GM23248 (cell line): ENCODE measurements at regions not wholly inside any gene's neighbourhood (a gene's known extent, or its start where the extent isn't known, plus 50 kb on each side); places are given as distances from the start of the nearest gene placed in this dataset.

ENCODE experiments used
- DNase-seq: peaks from one replicate; pipeline ENCODE4 v3.0.0-alpha.2; 2015
- H2AFZ ChIP-seq: fragments of 200-600 bp; sonication (generic); 2 replicates; pipeline ENCODE4 v1.6.1; 2016; ENCODE audit warnings: antibody characterized with exemption
- H3F3A ChIP-seq: fragments of 200-600 bp; sonication (generic); 2 replicates; pipeline ENCODE4 v1.6.1; 2016; ENCODE audit warnings: mild to moderate bottlenecking, antibody characterized with exemption, mixed run types; ENCODE audit not compliant: insufficient read depth
- H3K27ac ChIP-seq: fragments of 200-600 bp; sonication (generic); 2 replicates; pipeline ENCODE4 v1.5.1; 2016; ENCODE audit warnings: mild to moderate bottlenecking
- H3K27me3 ChIP-seq: fragments of 200-600 bp; sonication (generic); replicated peaks from 2 replicates; pipeline ENCODE4 v1.6.1; 2016; ENCODE audit warnings: mild to moderate bottlenecking; ENCODE audit not compliant: insufficient read depth
- H3K36me3 ChIP-seq: fragments of 200-600 bp; sonication (generic); 2 replicates; pipeline ENCODE4 v1.6.1; 2016; ENCODE audit warnings: low read depth, mild to moderate bottlenecking
- H3K4me1 ChIP-seq: fragments of 200-600 bp; sonication (generic); 2 replicates; pipeline ENCODE4 v1.6.1; 2016; ENCODE audit warnings: mild to moderate bottlenecking; ENCODE audit not compliant: insufficient read depth
- H3K4me2 ChIP-seq: fragments of 200-600 bp; sonication (generic); one replicate; pipeline ENCODE4 v1.6.1; 2016; ENCODE audit warnings: mild to moderate bottlenecking; ENCODE audit not compliant: unreplicated experiment
- H3K4me3 ChIP-seq: fragments of 200-600 bp; sonication (generic); 2 replicates; pipeline ENCODE4 v1.5.1; 2016; ENCODE audit warnings: mild to moderate bottlenecking
- H3K79me2 ChIP-seq: fragments of 200-600 bp; sonication (generic); 2 replicates; pipeline ENCODE4 v1.6.1; 2016; ENCODE audit warnings: mild to moderate bottlenecking; ENCODE audit not compliant: insufficient read depth
- H3K9ac ChIP-seq: fragments of 200-600 bp; sonication (generic); 2 replicates; pipeline ENCODE4 v1.6.1; 2016; ENCODE audit warnings: mild to moderate bottlenecking
- H3K9me2 ChIP-seq: fragments of 200-600 bp; sonication (generic); 2 replicates; pipeline ENCODE4 v1.6.1; 2016; ENCODE audit warnings: mixed run types, mild to moderate bottlenecking, moderate library complexity; ENCODE audit not compliant: insufficient read depth
- H3K9me3 ChIP-seq: fragments of 200-600 bp; sonication (generic); one replicate; pipeline ENCODE4 v1.6.1; 2017; ENCODE audit warnings: low read depth
- H4K20me1 ChIP-seq: fragments of 200-600 bp; sonication (generic); 2 replicates; pipeline ENCODE4 v1.6.0; 2016; ENCODE audit not compliant: insufficient read depth
- EZH2 ChIP-seq: fragments of 200-600 bp; sonication (generic); IDR thresholded peaks from 2 replicates; pipeline ENCODE4 v1.6.1; 2018; ENCODE audit warnings: antibody characterized with exemption, mild to moderate bottlenecking; ENCODE audit not compliant: insufficient read depth, poor library complexity, severe bottlenecking
- EZH2phosphoT487 ChIP-seq: fragments of 200-600 bp; sonication (generic); IDR thresholded peaks from 2 replicates; pipeline ENCODE4 v1.6.1; 2018; ENCODE audit warnings: antibody characterized with exemption, moderate library complexity, mild to moderate bottlenecking, low read depth; ENCODE audit not compliant: insufficient read depth
- WGBS, 2 experiments: methylation state at CpG; one replicate each; pipeline ENCODE4 v1.1.6; 2015 to 2017; ENCODE audit warnings: low lambda C conversion rate in 2 of 2, low coverage in 1 of 2; ENCODE audit errors: missing lambda C conversion rate in 2 of 2; 5-methylcytosine and 5-hydroxymethylcytosine counted together
- in situ Hi-C: fragments of 300-500 bp; cut with MboI; formaldehyde crosslinking; loops from 2 replicates; pipeline ENCODE4 v1.15.0; 2020

- Histone ChIP-seq H3F3A (no peaks in the 10 kb centered on the region), H3K9ac (no peak overlapping the region), H2AFZ (no peak overlapping the region), H3K27ac (no peak overlapping the region), H3K27me3 (no peaks in the 10 kb centered on the region), H3K9me2 (no peaks in the 10 kb centered on the region), H4K20me1 (no peaks in the 10 kb centered on the region), H3K4me1 (no peaks in the 10 kb centered on the region), H3K4me3 (no peak overlapping the region), H3K4me2 (no peak overlapping the region), H3K9me3 (no peaks in the 10 kb centered on the region), H3K36me3 (no peaks in the 10 kb centered on the region), H3K79me2 (no peaks in the 10 kb centered on the region)
- DNase-seq, result no peak
- WGBS, 2 experiments, result 23 to 25% methylated on average over 5 of the region's 5 CpGs
- in situ Hi-C loops, result no loop called here
- TF ChIP-seq EZH2phosphoT487 (no peak), EZH2 (no peak)
Observed at GRCh38 chr12:131550121-131550520, 160.8 kb upstream of the SFSWAP start.

- H3K27ac ChIP-seq, result no peak overlapping the region
- in situ Hi-C loops, result no loop called here
- no peak overlapping the region for H2AFZ ChIP-seq
- no peaks in the 10 kb centered on the region for H3K9me2 ChIP-seq
- no peaks in the 10 kb centered on the region for H3K27me3 ChIP-seq
- TF ChIP-seq EZH2, result no peak
- TF ChIP-seq EZH2phosphoT487, result no peak
- no peaks in the 10 kb centered on the region for H4K20me1 ChIP-seq
- no peak overlapping the region for H3K4me3 ChIP-seq
- no peaks in the 10 kb centered on the region for H3F3A ChIP-seq
- no peak for DNase-seq
- no peak overlapping the region for H3K9ac ChIP-seq
- H3K4me1 ChIP-seq, result no peaks in the 10 kb centered on the region
- H3K36me3 ChIP-seq, result no peaks in the 10 kb centered on the region
- H3K79me2 ChIP-seq, result no peaks in the 10 kb centered on the region
- 50 to 55% methylated on average over 15 of the region's 15 CpGs for WGBS, 2 experiments
- no peaks in the 10 kb centered on the region for H3K9me3 ChIP-seq
- H3K4me2 ChIP-seq, result no peak overlapping the region
Observed at GRCh38 chr12:131551675-131552491, 159.0 kb upstream of the SFSWAP start.

GRCh38 chr12:131552492-131552863 lies 158.4 kb upstream of the SFSWAP start:
- H3K36me3 ChIP-seq, result no peaks in the 10 kb centered on the region
- H3F3A ChIP-seq, result no peaks in the 10 kb centered on the region
- H3K4me1 ChIP-seq, result no peaks in the 10 kb centered on the region
- no peaks in the 10 kb centered on the region for H4K20me1 ChIP-seq
- no peak overlapping the region for H3K27ac ChIP-seq
- H3K27me3 ChIP-seq, result no peaks in the 10 kb centered on the region
- H3K9ac ChIP-seq, result no peak overlapping the region
- no peak overlapping the region for H2AFZ ChIP-seq
- H3K4me3 ChIP-seq, result no peak overlapping the region
- no peak for DNase-seq
- no peaks in the 10 kb centered on the region for H3K9me2 ChIP-seq
- no peak overlapping the region for H3K4me2 ChIP-seq
- 48 to 49% methylated on average over 2 of the region's 2 CpGs for WGBS, 2 experiments
- H3K9me3 ChIP-seq, result no peaks in the 10 kb centered on the region
- no peaks in the 10 kb centered on the region for H3K79me2 ChIP-seq
- in situ Hi-C loops, result no loop called here
- TF ChIP-seq EZH2phosphoT487, result no peak
- no peak for TF ChIP-seq EZH2

- Histone ChIP-seq H3K9me2 (no peaks in the 10 kb centered on the region), H3K4me3 (no peak overlapping the region), H3K27ac (no peak overlapping the region), H3K4me1 (no peaks in the 10 kb centered on the region), H3K36me3 (no peaks in the 10 kb centered on the region), H4K20me1 (no peaks in the 10 kb centered on the region), H3K27me3 (no peaks in the 10 kb centered on the region), H2AFZ (no peak overlapping the region), H3K9ac (no peak overlapping the region), H3F3A (no peaks in the 10 kb centered on the region), H3K9me3 (no peaks in the 10 kb centered on the region), H3K4me2 (no peak overlapping the region), H3K79me2 (no peaks in the 10 kb centered on the region)
- in situ Hi-C loops, result no loop called here
- DNase-seq, result no peak
- TF ChIP-seq EZH2 (no peak), EZH2phosphoT487 (no peak)
- WGBS, 2 experiments, result 36% methylated on average over 6 of the region's 6 CpGs
Observed at GRCh38 chr12:131553096-131553777, 157.7 kb upstream of the SFSWAP start.
